GM18867 (cell line): ENCODE measurements at regions not wholly inside any gene's neighbourhood (a gene's known extent, or its start where the extent isn't known, plus 50 kb on each side); places are given as distances from the start of the nearest gene placed in this dataset.
A peak's percentile ranks its signal among the peaks of the same experiment; 100 is the strongest.

Experiments
- ATAC-seq: cut with Tn5 transposase; IDR thresholded peaks from one replicate; pipeline ENCODE4 v1.9.1; 2021; ENCODE audit warnings: mild to moderate bottlenecking, moderate library complexity; ENCODE audit not compliant: unreplicated experiment

- no peak for ATAC-seq
Measured at GRCh38 chr9:104009826-104010225, 84.3 kb upstream of the SMC2 start.

DNA sequence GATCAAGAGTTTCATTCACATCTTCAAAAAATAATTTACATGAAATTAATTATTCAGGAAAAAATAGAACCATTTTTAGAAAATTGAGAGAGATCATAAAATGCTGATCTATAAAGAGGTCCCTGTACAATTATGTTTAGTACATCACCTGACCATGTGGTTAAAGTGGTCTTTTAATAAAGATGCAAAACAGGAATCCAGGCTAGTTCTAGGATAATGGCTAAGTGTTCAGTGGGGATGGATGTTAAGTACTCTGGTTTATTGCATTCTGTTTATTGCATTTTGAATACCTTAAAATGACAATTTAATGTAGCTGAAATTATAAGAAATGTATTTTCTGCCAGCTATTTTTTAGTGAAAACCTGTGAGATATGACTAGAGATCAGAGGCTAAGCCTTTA lies 72.0 kb upstream of the SMC2 start:
- ATAC-seq: no peak

DNA sequence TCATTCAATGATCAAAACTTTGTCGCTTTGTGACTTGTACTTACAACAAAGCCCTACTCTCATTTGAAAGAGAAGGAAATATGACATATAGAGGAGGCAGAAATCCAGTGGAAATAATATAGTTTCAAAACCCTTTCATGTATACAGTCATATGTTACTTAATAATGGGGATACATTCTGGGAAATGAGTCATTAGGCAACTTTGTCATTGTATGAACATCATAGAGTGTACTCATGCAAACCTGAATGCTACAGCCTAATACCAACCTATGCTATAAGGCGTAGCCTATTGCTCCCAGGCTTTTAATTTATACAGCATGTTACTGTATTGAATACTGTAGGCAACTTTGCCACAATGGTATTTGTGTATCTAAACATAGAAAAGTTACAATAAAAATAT lies 69.0 kb upstream of the SMC2 start:
- ATAC-seq: no peak

DNA sequence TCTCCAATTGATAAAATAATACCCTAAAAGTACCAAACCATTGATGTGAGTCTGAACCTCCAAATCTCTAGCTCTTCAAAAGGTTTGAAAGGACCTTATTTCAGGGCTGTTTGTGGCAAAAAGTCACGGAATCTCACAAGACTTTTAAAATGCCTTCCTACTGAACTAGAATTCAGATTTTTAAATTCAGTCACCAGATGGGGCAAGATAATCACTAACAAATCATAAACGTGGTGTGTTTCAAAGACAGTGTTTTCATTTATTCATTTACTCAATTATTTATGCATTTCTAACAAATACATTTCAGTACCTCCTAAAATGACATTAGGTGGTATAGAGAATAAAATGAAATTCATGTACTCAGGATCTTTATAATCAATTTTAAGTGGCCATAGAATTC lies 68.2 kb upstream of the SMC2 start:
- no peak for ATAC-seq

DNA sequence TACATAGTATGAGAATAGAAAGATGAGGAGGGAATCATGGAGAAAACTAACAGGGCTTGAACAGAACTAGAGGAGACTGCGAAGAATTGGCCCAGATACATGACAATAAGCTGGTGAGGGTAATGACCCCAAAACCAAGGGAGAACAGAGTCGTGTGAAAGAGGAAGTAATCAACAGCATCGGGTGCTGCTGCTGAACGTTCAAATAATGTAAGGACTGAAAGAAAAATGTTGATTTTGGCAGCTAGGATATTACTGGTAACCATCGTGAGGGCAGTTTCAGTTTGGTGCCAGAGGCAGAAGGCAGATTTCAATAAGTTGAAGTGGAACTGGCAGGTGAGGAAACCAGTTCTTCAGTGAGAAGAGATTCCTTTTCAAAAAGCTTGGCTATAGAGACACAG lies 66.8 kb upstream of the SMC2 start:
- ATAC-seq: peak; percentile 76

DNA sequence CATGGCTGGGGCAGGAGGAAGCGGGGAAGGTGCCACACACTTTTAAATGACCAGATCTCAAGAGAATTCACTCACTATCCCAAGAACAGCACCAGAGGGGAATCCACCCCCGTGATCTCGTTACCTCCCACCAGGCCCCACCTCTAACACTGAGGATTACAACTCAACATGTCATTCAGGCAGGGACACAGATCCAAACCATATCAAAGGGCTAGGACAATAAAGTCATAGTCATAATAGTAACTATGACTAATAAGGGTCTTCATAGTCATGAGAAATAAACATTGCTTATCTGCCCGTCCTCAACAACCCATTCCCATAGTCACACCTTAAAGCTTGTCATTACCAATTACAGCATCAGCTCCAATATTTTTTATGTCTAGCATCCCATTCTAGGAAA lies 65.3 kb upstream of the SMC2 start:
- peak; percentile 37 for ATAC-seq
